Lung (tissue), 11 donors: ENCODE measurements at regions not wholly inside any gene's neighbourhood (a gene's known extent, or its start where the extent isn't known, plus 50 kb on each side); places are given as distances from the start of the nearest gene placed in this dataset.

Experiments used
- ATAC-seq: fragments of 200-7000 bp; cut with Tn5 transposase; one replicate; pipeline ENCODE4 v1.9.1; 2020; ENCODE audit warnings: moderate number of reproducible peaks; ENCODE audit not compliant: insufficient read depth, low FRiP score
- DNase-seq, 3 donors: peaks; one replicate each; pipeline ENCODE4 v3.0.0-alpha.2; 2013 to 2017
- H3K27ac ChIP-seq, 2 donors: one replicate each; pipeline ENCODE4 v1.5.1; 2013; ENCODE audit warnings: mild to moderate bottlenecking in 2 of 2, moderate library complexity in 2 of 2, control low read depth in 1 of 2, inconsistent platforms in 1 of 2, low read depth in 1 of 2, low read length in 1 of 2
- H3K27me3 ChIP-seq, 3 donors: one replicate each; pipeline ENCODE4 v1.5.1; 2013; ENCODE audit warnings: low read length in 2 of 3; ENCODE audit not compliant: control insufficient read depth in 3 of 3, insufficient read depth in 3 of 3
- H3K36me3 ChIP-seq, 4 donors: one replicate each; pipeline ENCODE4 v1.5.1; 2013; ENCODE audit warnings: low read length in 4 of 4, mild to moderate bottlenecking in 1 of 4, moderate library complexity in 1 of 4; ENCODE audit not compliant: control insufficient read depth in 4 of 4, insufficient read depth in 4 of 4
- H3K4me1 ChIP-seq, 5 donors: one replicate each; pipeline ENCODE4 v1.5.1; 2013; ENCODE audit warnings: low read length in 5 of 5, mild to moderate bottlenecking in 2 of 5, moderate library complexity in 1 of 5; ENCODE audit not compliant: control insufficient read depth in 5 of 5, insufficient read depth in 5 of 5
- H3K4me3 ChIP-seq: one replicate; pipeline ENCODE4 v1.5.1; 2013; ENCODE audit warnings: mild to moderate bottlenecking, control low read depth, moderate library complexity
- H3K9ac ChIP-seq, 2 donors: one replicate each; pipeline ENCODE4 v1.5.1; 2013; ENCODE audit warnings: low read length in 2 of 2, control low read depth in 1 of 2; ENCODE audit not compliant: insufficient read depth in 1 of 2
- H3K9me3 ChIP-seq, 4 donors: one replicate each; pipeline ENCODE4 v1.5.1; 2013; ENCODE audit warnings: low read length in 3 of 4, mild to moderate bottlenecking in 1 of 4, moderate library complexity in 1 of 4; ENCODE audit not compliant: control insufficient read depth in 4 of 4, insufficient read depth in 3 of 4
- WGBS, 2 donors: extraction: QIAGEN DNeasy Blood & Tissue Kit; methylation state at CpG; one replicate each; pipeline ENCODE4 v1.1.7; 2013; 5-methylcytosine and 5-hydroxymethylcytosine counted together
- TF ChIP-seq, protein P1 (sequence below): IDR thresholded peaks from 2 replicates; pipeline ENCODE4 v1.5.1; 2012; ENCODE audit warnings: mild to moderate bottlenecking; ENCODE audit errors: control extremely low read depth, extremely low read depth
- donor health status: control.
- donor health status: control.
- donor health status: Bipolar disorder and iron deficiency.
- donor health status: healthy.
- donor health status: DM: yes; HTN: yes; CAD: no.

GRCh38 chr14:104356020-104356737 lies 217.8 kb downstream of the KIF26A start:
- WGBS, 2 donors = 73 to 86% methylated on average over 15 to 16 of the region's 16 CpGs
- ATAC-seq = peak; percentile 27
- peaks cover 0 to 22% (median 0%) of the 10 kb centered on the region in 4 donors for H3K9me3 ChIP-seq

DNA sequence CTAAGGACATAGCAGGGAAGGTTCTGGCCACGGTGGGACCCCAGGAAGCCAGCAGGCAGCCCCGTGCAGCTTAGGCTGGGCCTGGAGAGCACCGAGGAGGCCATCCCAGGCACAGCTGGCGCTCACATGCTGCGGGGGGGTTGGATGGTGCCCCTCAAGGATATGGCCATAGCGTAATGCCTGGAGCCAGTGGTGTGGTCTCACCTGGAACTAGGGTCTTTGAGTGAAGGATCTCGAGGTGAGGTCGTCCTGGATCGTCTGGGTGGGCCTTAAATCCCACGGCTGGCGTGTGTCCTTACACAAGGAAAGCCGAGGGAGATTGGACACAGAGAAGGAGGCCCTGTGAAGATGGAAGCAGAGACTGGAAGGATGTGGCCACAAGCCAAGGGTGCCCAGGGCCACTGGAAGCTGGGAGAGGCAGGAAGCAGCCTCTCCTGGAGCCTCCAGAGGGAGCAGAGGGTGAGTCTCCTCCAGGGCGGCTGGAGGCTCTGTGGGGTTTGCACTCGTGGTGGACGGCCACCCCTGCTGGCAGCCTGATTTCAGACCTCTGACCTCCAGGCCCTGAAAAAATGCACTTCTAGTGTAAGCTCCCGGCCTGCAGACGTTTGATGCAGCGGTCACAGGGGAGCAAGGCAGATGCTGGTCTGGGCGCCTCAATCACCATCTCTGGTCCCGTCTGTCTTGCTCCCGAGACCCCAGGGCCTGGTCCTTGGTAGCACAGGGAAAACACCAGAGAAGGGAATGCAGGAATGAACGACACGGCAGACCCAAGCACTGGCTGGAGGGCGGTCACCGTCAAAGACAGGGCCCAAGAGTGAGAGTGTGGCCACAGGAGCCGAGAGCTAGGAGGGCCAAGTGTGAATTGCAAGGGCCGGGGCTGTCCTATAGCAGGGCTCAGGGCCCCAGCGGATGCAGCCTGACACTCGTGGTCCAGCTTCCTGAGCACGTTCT lies 218.6 kb downstream of the KIF26A start:
- 90 to 94% methylated on average over 30 of the region's 30 CpGs for WGBS, 2 donors
- TF ChIP-seq, protein P1, sequence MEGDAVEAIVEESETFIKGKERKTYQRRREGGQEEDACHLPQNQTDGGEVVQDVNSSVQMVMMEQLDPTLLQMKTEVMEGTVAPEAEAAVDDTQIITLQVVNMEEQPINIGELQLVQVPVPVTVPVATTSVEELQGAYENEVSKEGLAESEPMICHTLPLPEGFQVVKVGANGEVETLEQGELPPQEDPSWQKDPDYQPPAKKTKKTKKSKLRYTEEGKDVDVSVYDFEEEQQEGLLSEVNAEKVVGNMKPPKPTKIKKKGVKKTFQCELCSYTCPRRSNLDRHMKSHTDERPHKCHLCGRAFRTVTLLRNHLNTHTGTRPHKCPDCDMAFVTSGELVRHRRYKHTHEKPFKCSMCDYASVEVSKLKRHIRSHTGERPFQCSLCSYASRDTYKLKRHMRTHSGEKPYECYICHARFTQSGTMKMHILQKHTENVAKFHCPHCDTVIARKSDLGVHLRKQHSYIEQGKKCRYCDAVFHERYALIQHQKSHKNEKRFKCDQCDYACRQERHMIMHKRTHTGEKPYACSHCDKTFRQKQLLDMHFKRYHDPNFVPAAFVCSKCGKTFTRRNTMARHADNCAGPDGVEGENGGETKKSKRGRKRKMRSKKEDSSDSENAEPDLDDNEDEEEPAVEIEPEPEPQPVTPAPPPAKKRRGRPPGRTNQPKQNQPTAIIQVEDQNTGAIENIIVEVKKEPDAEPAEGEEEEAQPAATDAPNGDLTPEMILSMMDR = no peak
- ATAC-seq = no peak
- peaks cover 0 to 22% (median 0%) of the 10 kb centered on the region in 4 donors for H3K9me3 ChIP-seq
- DNase-seq = peak in 1 of 3 donors; percentile 10
- H3K4me3 ChIP-seq = no peak overlapping the region
- no peaks in the 10 kb centered on the region for H3K36me3 ChIP-seq
- H3K9ac ChIP-seq = no peak overlapping the region
- no peak overlapping the region for H3K27ac ChIP-seq
- H3K4me1 ChIP-seq = peaks cover 0 to 20% (median 6%) of the 10 kb centered on the region in 5 donors
- H3K27me3 ChIP-seq = no peaks in the 10 kb centered on the region

More at GRCh38 chr14:104356020-104356737, 217.8 kb downstream of the KIF26A start:
- no peaks in the 10 kb centered on the region for H3K27me3 ChIP-seq
- H3K4me1 ChIP-seq = peaks cover 0 to 20% (median 6%) of the 10 kb centered on the region in 5 donors
- peak in 1 of 3 donors; percentile 13 for DNase-seq
- TF ChIP-seq, protein P1 = no peak
- no peak overlapping the region for H3K4me3 ChIP-seq
- no peak overlapping the region for H3K9ac ChIP-seq
- no peaks in the 10 kb centered on the region for H3K36me3 ChIP-seq
- no peak overlapping the region for H3K27ac ChIP-seq

- H3K36me3 ChIP-seq = no peaks in the 10 kb centered on the region
- H3K27ac ChIP-seq = no peak overlapping the region
- ATAC-seq = no peak
- DNase-seq = peak in 1 of 3 donors; percentile 11
- no peak overlapping the region for H3K4me3 ChIP-seq
- H3K9ac ChIP-seq = no peak overlapping the region
- TF ChIP-seq, protein P1 = no peak
- H3K27me3 ChIP-seq = no peaks in the 10 kb centered on the region
- WGBS, 2 donors = 90 to 95% methylated on average over 33 of the region's 33 CpGs
- H3K4me1 ChIP-seq = peaks cover 0 to 20% (median 6%) of the 10 kb centered on the region in 5 donors
- H3K9me3 ChIP-seq = peaks cover 0 to 15% (median 0%) of the 10 kb centered on the region in 4 donors
Observed at GRCh38 chr14:104357689-104358527, 219.5 kb downstream of the KIF26A start.
